Right lobe of liver (tissue), 4 donors: ENCODE measurements at regions not wholly inside any gene's neighbourhood (a gene's known extent, or its start where the extent isn't known, plus 50 kb on each side); places are given as distances from the start of the nearest gene placed in this dataset.

Source experiments
- CTCF ChIP-seq, 4 donors: fragments of 200-600 bp in 3 of 4; fragments of 450-650 bp in 1 of 4; IDR thresholded peaks; one replicate each; pipeline versions ENCODE4 v1.5.1 to v1.8.0; 2016 to 2022; ENCODE audit warnings: antibody characterized with exemption in 4 of 4, mild to moderate bottlenecking in 2 of 4
- POLR2A ChIP-seq: fragments of 450-650 bp; IDR thresholded peaks from one replicate; pipeline ENCODE4 v1.6.1; 2017; ENCODE audit warnings: antibody characterized with exemption, mild to moderate bottlenecking
- donor health status: DM: no; HTN: no; CAD: no.
- donor health status: DM: no; HTN: no; CAD: no.
- donor health status: DM: no; HTN: yes; CAD: no.

GRCh38 chr13:73671732-73672131, 462.5 kb downstream of the KLF12 start:
- TF ChIP-seq POLR2A (no peak), CTCF (IDR thresholded peaks at IDR 0.05) (no peak)
